ENCODE measurements at regions not wholly inside any gene's neighbourhood (a gene's known extent, or its start where the extent isn't known, plus 50 kb on each side); places are given as distances from the start of the nearest gene placed in this dataset.

GRCh38 chr12:98456041-98456440 lies 59.3 kb upstream of the TMPO start:
- TF ChIP-seq CTCF (IDR thresholded peaks at IDR 0.05 in 8 of 11, conservative IDR thresholded peaks at IDR 0.05 in 3 of 11) (no peak), POLR2A (IDR thresholded peaks at IDR 0.05) (no peak)

Measured in spleen (tissue), 7 donors.